ENCODE measurements at regions not wholly inside any gene's neighbourhood (a gene's known extent, or its start where the extent isn't known, plus 50 kb on each side); places are given as distances from the start of the nearest gene placed in this dataset.

GRCh38 chr10:9910446-9910845 is 1107.2 kb upstream of the CELF2 start:
- TF ChIP-seq POLR2AphosphoS5 (IDR thresholded peaks at IDR 0.05; ENCODE audit: low read depth, low read length) (no peak), POLR2A (IDR thresholded peaks at IDR 0.05; ENCODE audit: low read depth, low read length) (no peak)
